GM18505 (cell line): ENCODE measurements at regions not wholly inside any gene's neighbourhood (a gene's known extent, or its start where the extent isn't known, plus 50 kb on each side); places are given as distances from the start of the nearest gene placed in this dataset.
"Not testable (repeated sequence)": the region's sequence is repeated elsewhere in the genome, so short reads cannot be mapped to it uniquely, and the experiment has no call there.

Experiments used
- ATAC-seq: cut with Tn5 transposase; IDR thresholded peaks from one replicate; pipeline ENCODE4 v1.9.1; 2021; ENCODE audit not compliant: unreplicated experiment
- POLR2A ChIP-seq: IDR thresholded peaks from 4 replicates; pipeline ENCODE4 v1.6.1; 2011; ENCODE audit warnings: borderline replicate concordance; ENCODE audit not compliant: insufficient read depth, insufficient read length; ENCODE audit errors: extremely low read depth

- peak; percentile 53 for TF ChIP-seq POLR2A
- no peak for ATAC-seq
Measured at GRCh38 chr6:27139756-27140579, 107.5 kb upstream of the PRSS16 start.

GRCh38 chr6:27140999-27141528 lies 106.4 kb upstream of the PRSS16 start:
- ATAC-seq, result no peak
- TF ChIP-seq POLR2A, result no peak

DNA sequence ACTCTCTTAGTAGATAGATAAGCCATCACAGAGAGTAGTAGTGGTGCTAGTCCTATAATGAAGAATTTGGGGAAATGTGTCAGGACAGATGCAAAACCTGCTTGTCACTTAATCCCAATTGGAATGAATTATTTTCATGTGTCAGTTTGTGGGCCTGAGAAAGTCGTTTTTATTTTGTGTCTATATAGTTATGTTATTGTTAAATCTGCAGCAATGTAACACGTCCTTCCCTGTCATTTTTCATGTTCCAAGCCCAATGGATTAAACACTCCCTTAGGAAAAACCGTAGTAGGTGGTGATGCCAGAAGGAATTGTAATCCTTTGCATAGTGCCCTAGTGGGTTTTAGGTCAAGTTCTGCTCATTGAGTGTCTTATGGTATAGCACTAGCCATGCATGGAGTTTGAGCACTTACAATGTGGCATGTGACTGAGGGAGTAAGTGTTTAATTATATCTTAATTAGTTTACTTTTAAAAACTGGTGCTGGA lies 105.9 kb upstream of the PRSS16 start:
- TF ChIP-seq POLR2A, result no peak
- no peak for ATAC-seq

GRCh38 chr6:27143020-27143388 lies 104.5 kb upstream of the PRSS16 start:
- not testable (repeated sequence) for ATAC-seq

GRCh38 chr6:27143474-27144026 lies 104.0 kb upstream of the PRSS16 start:
- no peak for TF ChIP-seq POLR2A
- ATAC-seq, result no peak

GRCh38 chr6:27144740-27145079 lies 102.8 kb upstream of the PRSS16 start:
- ATAC-seq, result no peak
- no peak for TF ChIP-seq POLR2A

GRCh38 chr6:27145731-27146455 lies 101.6 kb upstream of the PRSS16 start:
- peak; percentile 84 for TF ChIP-seq POLR2A
- no peak for ATAC-seq

DNA sequence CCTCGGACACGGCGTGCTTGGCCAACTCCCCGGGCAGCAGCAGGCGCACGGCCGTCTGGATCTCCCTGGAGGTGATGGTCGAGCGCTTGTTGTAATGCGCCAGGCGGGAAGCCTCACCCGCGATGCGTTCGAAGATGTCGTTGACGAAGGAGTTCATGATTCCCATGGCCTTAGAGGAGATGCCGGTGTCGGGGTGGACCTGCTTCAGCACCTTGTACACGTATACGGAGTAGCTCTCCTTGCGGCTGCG lies 101.1 kb upstream of the PRSS16 start:
- not testable (repeated sequence) for ATAC-seq

GRCh38 chr6:27146706-27147505 lies 100.6 kb upstream of the PRSS16 start:
- peak; percentile 75 for ATAC-seq
- TF ChIP-seq POLR2A, result peak; percentile 98

DNA sequence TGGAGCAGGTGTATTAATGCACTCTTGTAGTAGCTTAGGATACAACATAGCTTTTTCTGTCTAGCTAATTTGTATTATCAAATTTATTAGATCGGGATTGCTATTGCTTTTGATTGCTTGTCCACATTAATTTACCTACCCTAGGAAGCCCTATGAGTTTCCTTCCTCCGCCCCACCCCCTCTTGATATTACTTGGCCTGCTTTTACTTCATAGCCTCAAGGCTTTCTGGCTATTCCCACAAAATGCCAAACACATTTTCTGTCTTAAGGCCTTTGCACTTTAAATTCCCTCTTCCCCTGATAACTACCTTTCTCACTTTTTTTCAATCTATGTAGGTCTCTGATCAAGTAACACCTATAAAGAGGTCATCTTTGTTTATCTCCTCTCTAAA lies 99.1 kb upstream of the PRSS16 start:
- no peak for TF ChIP-seq POLR2A
- ATAC-seq, result no peak

DNA sequence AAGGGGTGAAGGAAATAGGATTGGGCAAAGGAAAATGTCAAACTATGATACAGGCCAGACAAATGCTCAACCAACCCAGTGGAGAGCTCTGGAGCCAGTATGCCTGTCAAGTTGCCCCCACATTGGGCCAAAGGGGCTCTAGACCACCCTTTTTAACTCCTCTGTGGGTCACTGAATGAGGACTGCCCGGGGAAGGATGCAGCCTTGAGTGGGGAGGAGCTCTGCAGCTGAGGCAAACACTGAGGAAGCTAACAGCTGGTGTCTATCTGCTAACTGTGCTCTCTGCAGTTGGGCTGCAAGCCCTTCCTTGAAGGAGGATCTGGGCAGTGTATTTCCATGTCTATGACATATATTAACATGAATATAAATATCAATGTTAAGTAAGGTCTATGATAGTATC lies 98.4 kb upstream of the PRSS16 start:
- TF ChIP-seq POLR2A, result no peak
- ATAC-seq, result no peak

DNA sequence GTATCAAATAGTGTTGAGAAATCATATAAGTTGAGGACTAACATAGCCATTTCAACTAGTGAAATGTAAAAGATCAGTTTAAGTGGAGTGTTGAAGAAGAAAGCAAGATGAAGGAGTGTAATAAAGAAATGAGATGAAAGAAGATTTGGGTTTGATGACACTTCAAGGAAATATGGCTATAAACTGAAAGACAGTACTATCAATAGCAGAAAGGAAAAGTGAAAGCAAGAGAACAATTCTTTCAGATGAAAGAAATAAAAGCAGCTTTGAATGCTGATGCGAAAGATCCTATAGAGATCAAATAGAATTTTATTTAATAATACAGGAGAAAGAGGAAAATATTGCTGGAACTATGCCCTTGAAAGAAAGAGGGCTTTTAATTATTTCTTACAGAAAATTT lies 92.8 kb upstream of the PRSS16 start:
- TF ChIP-seq POLR2A, result no peak
- ATAC-seq, result no peak

DNA sequence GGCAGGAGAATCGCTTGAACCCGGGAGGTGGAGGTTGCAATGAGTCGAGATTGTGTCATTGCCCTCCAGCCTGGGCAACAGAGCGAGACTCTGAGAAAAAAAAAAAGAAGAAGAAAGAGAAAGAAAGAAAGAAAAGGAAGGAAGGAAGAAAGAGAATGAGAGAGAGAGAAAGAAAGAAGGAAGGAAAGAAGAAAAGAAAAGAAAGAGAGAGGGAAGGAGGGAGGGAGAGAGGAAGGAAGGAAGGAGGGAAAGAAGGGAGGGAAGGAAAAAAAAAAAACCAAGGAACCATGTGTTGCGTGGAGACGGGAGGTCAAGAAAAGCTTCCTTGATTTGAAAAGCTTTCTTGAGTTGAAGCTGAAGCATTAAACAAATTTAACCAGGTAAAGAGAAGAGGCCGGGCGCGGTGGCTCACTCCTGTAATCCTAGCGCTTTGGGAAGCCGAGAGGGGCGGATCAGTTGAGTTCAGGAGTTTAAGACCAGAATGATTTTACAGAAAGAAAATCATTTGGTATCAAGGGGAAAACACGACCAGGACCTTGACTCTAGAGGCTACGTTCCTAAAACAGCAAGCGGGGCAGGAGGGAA lies 90.5 kb upstream of the PRSS16 start:
- TF ChIP-seq POLR2A, result no peak
- ATAC-seq, result no peak
